NCI-H1694 (cell line): ENCODE measurements at regions not wholly inside any gene's neighbourhood (a gene's known extent, or its start where the extent isn't known, plus 50 kb on each side); places are given as distances from the start of the nearest gene placed in this dataset.

ENCODE experiments used
- DNase-seq: peaks from one replicate; lab custom pipeline; 2025; lab: John Stamatoyannopoulos, UW

GRCh38 chr1:5427026-5427613 is 565.1 kb downstream of the NPHP4 start:
- DNase-seq, result no peak

- no peak for DNase-seq
Measured at GRCh38 chr1:5424802-5425703, 567.2 kb downstream of the NPHP4 start.

GRCh38 chr1:5423109-5423508 is 569.1 kb downstream of the NPHP4 start:
- DNase-seq, result no peak

- no peak for DNase-seq
Measured at GRCh38 chr1:5419501-5419900, 572.7 kb downstream of the NPHP4 start.

GRCh38 chr1:5416518-5416917 is 575.7 kb downstream of the NPHP4 start:
- no peak for DNase-seq

GRCh38 chr1:5415606-5416005 is 576.6 kb downstream of the NPHP4 start:
- no peak for DNase-seq

GRCh38 chr1:5410652-5411051 is 581.6 kb downstream of the NPHP4 start:
- no peak for DNase-seq

GRCh38 chr1:5408401-5408800 is 583.8 kb downstream of the NPHP4 start:
- DNase-seq, result no peak

- no peak for DNase-seq
Measured at GRCh38 chr1:5405263-5405662, 587.0 kb downstream of the NPHP4 start.

- no peak for DNase-seq
Measured at GRCh38 chr1:5404412-5405203, 587.6 kb downstream of the NPHP4 start.

GRCh38 chr1:5403935-5404334 is 588.3 kb downstream of the NPHP4 start:
- no peak for DNase-seq

- DNase-seq, result no peak
Measured at GRCh38 chr1:5402618-5403017, 589.6 kb downstream of the NPHP4 start.

- no peak for DNase-seq
Measured at GRCh38 chr1:5399771-5400170, 592.5 kb downstream of the NPHP4 start.

- DNase-seq, result no peak
Measured at GRCh38 chr1:5396593-5396992, 595.6 kb downstream of the NPHP4 start.

GRCh38 chr1:5394111-5394510 is 598.1 kb downstream of the NPHP4 start:
- DNase-seq, result no peak

- DNase-seq, result no peak
Measured at GRCh38 chr1:5393603-5394002, 598.6 kb downstream of the NPHP4 start.

GRCh38 chr1:5393146-5393545 is 599.1 kb downstream of the NPHP4 start:
- DNase-seq, result no peak

- DNase-seq, result no peak
Measured at GRCh38 chr1:5391725-5392124, 600.5 kb downstream of the NPHP4 start.

GRCh38 chr1:5390504-5390903 is 601.7 kb downstream of the NPHP4 start:
- no peak for DNase-seq

- no peak for DNase-seq
Measured at GRCh38 chr1:5389101-5389885, 602.9 kb downstream of the NPHP4 start.

- DNase-seq, result no peak
Measured at GRCh38 chr1:5388622-5389021, 603.6 kb downstream of the NPHP4 start.

GRCh38 chr1:5386371-5386770 is 605.9 kb downstream of the NPHP4 start:
- no peak for DNase-seq
